Neural progenitor cell (in vitro differentiated cells): ENCODE measurements at regions not wholly inside any gene's neighbourhood (a gene's known extent, or its start where the extent isn't known, plus 50 kb on each side); places are given as distances from the start of the nearest gene placed in this dataset.

ENCODE experiments used
- CTCF ChIP-seq: fragments of 200-600 bp; sonication (generic); IDR thresholded peaks from 2 replicates; pipeline ENCODE4 v1.5.1; 2017; ENCODE audit warnings: antibody characterized with exemption, mild to moderate bottlenecking
- EZH2 ChIP-seq: fragments of 200-600 bp; sonication (generic); IDR thresholded peaks from 2 replicates; pipeline ENCODE4 v1.6.1; 2017; ENCODE audit warnings: antibody characterized with exemption, mild to moderate bottlenecking, moderate library complexity
- EZH2phosphoT487 ChIP-seq: fragments of 200-600 bp; sonication (generic); IDR thresholded peaks from 2 replicates; pipeline ENCODE4 v1.6.1; 2017; ENCODE audit warnings: antibody characterized with exemption

GRCh38 chr15:92714477-92715401 is 59.2 kb upstream of the FAM174B start:
- peak; percentile 94 for TF ChIP-seq CTCF
- TF ChIP-seq EZH2phosphoT487 = no peak
- TF ChIP-seq EZH2 = peak; percentile 29
